PC-9 (cell line): ENCODE measurements at regions not wholly inside any gene's neighbourhood (a gene's known extent, or its start where the extent isn't known, plus 50 kb on each side); places are given as distances from the start of the nearest gene placed in this dataset.

ENCODE experiments used
- BruUV-seq: library from RNA; stranded (reverse); fragments of 400-500 nt; replicated peaks from 2 replicates; lab custom pipeline; 2021; lab: Mats Ljungman, UMichigan
- CTCF ChIA-PET: fragments of 300-600 bp; sonication (Branson Sonifier 250); formaldehyde crosslinking; loops from one replicate; lab custom pipeline; 2022; ENCODE audit warnings: antibody characterized with exemption; lab: Charles Lee
- POLR2A ChIA-PET: fragments of 300-600 bp; sonication (Branson Sonifier 250); formaldehyde crosslinking; loops from one replicate; lab custom pipeline; 2022; ENCODE audit warnings: antibody characterized with exemption; ENCODE audit not compliant: unreplicated experiment; lab: Charles Lee
- DNase-seq, 2 experiments: peaks; one replicate each; pipeline versions ENCODE4 v3.0.0 to v3.0.0-alpha.2; 2015 to 2022; ENCODE audit warnings: mixed read lengths in 1 of 2
- H2AFZ ChIP-seq: fragments of 200-600 bp; sonication (generic); 2 replicates; pipeline ENCODE4 v1.8.1; 2017; ENCODE audit warnings: antibody characterized with exemption
- H3F3A ChIP-seq: fragments of 200-600 bp; sonication (generic); 2 replicates; pipeline ENCODE4 v1.8.1; 2017; ENCODE audit warnings: antibody characterized with exemption, mild to moderate bottlenecking, low read depth; ENCODE audit not compliant: insufficient read depth
- H3K27ac ChIP-seq: fragments of 200-600 bp; sonication (generic); 2 replicates; pipeline ENCODE4 v1.6.1; 2016; ENCODE audit warnings: mixed run types
- H3K27me3 ChIP-seq: fragments of 200-600 bp; sonication (generic); 2 replicates; pipeline ENCODE4 v1.6.1; 2016; ENCODE audit warnings: low read depth, mixed run types; ENCODE audit not compliant: insufficient read depth
- H3K36me3 ChIP-seq: fragments of 200-600 bp; sonication (generic); 2 replicates; pipeline ENCODE4 v1.6.1; 2016; ENCODE audit warnings: low read depth, mixed run types
- H3K4me1 ChIP-seq: fragments of 200-600 bp; sonication (generic); replicated peaks from 2 replicates; pipeline ENCODE4 v1.6.1; 2016; ENCODE audit warnings: mixed run types; ENCODE audit not compliant: insufficient read depth
- H3K4me2 ChIP-seq: fragments of 200-600 bp; sonication (generic); 2 replicates; pipeline ENCODE4 v1.6.1; 2017; ENCODE audit warnings: mixed run types
- H3K4me3 ChIP-seq: fragments of 200-600 bp; sonication (generic); 2 replicates; pipeline ENCODE4 v1.6.1; 2016; ENCODE audit warnings: mixed run types
- H3K79me2 ChIP-seq: fragments of 200-600 bp; sonication (generic); 2 replicates; pipeline ENCODE4 v1.6.1; 2017; ENCODE audit warnings: low read depth, mixed run types
- H3K9me2 ChIP-seq: fragments of 200-600 bp; sonication (generic); 2 replicates; pipeline ENCODE4 v1.8.1; 2017; ENCODE audit warnings: mild to moderate bottlenecking; ENCODE audit not compliant: insufficient read depth
- H3K9me3 ChIP-seq: fragments of 200-600 bp; sonication (generic); 2 replicates; pipeline ENCODE4 v1.8.1; 2016; ENCODE audit warnings: low read depth; ENCODE audit not compliant: insufficient read depth
- H4K20me1 ChIP-seq: fragments of 200-600 bp; sonication (generic); 2 replicates; pipeline ENCODE4 v1.8.1; 2017; ENCODE audit not compliant: insufficient read depth
- CTCF ChIP-seq: fragments of 200-600 bp; sonication (generic); conservative IDR thresholded peaks from 2 replicates; pipeline ENCODE4 v1.6.1; 2017; ENCODE audit warnings: mixed run types, antibody characterized with exemption, mild to moderate bottlenecking, moderate library complexity
- EZH2 ChIP-seq: fragments of 200-600 bp; sonication (generic); IDR thresholded peaks from 2 replicates; pipeline ENCODE4 v1.8.0; 2017; ENCODE audit warnings: antibody characterized with exemption, low read depth
- intact Hi-C: fragments of 100-400 bp; cut with micrococcal nuclease; formaldehyde crosslinking; loops from one replicate; pipeline ENCODE4 v1.10.0; 2022; ENCODE audit not compliant: unreplicated experiment

GRCh38 chr14:28952161-28952560 is 185.6 kb downstream of the FOXG1 start:
- Histone ChIP-seq H3K9me3 (no peaks in the 10 kb centered on the region), H3K36me3 (no peaks in the 10 kb centered on the region), H3K9me2 (no peaks in the 10 kb centered on the region), H4K20me1 (no peaks in the 10 kb centered on the region), H3K27me3 (no peaks in the 10 kb centered on the region), H3F3A (no peaks in the 10 kb centered on the region), H3K79me2 (no peaks in the 10 kb centered on the region), H3K4me3 (no peak overlapping the region), H2AFZ (no peak overlapping the region), H3K27ac (no peak overlapping the region), H3K4me2 (no peak overlapping the region), H3K4me1 (no peaks in the 10 kb centered on the region)
- no TSS peak for BruUV-seq
- intact Hi-C loops: no loop called here
- DNase-seq: no peak
- CTCF ChIA-PET: no interaction called here
- no peak for TF ChIP-seq CTCF
- TF ChIP-seq EZH2: no peak
- POLR2A ChIA-PET: no interaction called here

DNA sequence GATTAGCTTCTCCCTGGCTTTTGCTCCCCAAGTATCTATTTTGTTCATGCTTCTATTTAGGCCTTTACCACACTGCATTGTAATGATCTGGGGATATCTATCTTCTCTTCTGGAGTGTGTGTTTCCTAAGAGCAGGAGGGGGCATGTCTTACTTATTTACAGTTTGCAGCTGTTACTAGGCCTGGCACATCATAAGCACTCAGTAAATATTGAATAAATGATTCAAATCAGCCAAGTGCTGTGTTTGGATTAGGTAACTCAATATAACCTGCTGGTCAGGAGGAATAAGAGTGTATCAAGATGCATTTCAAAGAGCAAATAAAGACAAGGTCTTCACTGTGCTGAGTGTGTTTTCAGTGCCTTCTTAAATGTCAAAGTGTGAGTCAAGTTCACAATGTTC is 186.1 kb downstream of the FOXG1 start:
- H3K4me3 ChIP-seq: no peak overlapping the region
- H4K20me1 ChIP-seq: no peaks in the 10 kb centered on the region
- no peak overlapping the region for H3K27ac ChIP-seq
- no peaks in the 10 kb centered on the region for H3K4me1 ChIP-seq
- H3K9me3 ChIP-seq: no peaks in the 10 kb centered on the region
- no peak for DNase-seq
- no peaks in the 10 kb centered on the region for H3K79me2 ChIP-seq
- H3K27me3 ChIP-seq: no peaks in the 10 kb centered on the region
- H3K36me3 ChIP-seq: no peaks in the 10 kb centered on the region
- no TSS peak for BruUV-seq
- ChIA-PET CTCF (no interaction called here), POLR2A (no interaction called here)
- TF ChIP-seq EZH2 (no peak), CTCF (no peak)
- H3F3A ChIP-seq: no peaks in the 10 kb centered on the region
- intact Hi-C loops: no loop called here
- no peak overlapping the region for H2AFZ ChIP-seq
- no peaks in the 10 kb centered on the region for H3K9me2 ChIP-seq
- H3K4me2 ChIP-seq: no peak overlapping the region

DNA sequence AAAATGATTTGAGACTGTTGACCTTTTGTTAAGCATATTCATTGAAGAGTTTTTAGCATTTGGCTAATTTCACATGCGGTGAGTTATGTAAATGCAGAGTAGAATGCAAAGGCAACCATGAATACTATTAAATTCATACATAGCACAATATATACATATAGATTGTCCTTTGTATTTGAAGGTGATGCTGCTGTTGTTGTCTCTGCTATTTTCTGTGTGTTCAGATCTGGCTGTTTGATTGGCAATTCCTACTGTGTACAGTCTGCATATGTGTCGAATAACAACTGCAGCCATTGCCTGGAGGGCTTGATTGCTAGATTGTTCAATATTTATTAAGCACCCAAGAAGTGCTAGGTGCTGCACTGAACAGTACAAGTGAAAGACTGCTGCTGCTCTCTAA is 187.4 kb downstream of the FOXG1 start:
- Histone ChIP-seq H3K9me3 (no peaks in the 10 kb centered on the region), H3K79me2 (no peaks in the 10 kb centered on the region)
- CTCF ChIA-PET: no interaction called here

More for the DNA sequence above, 187.4 kb downstream of the FOXG1 start:
- H3F3A ChIP-seq: no peaks in the 10 kb centered on the region
- H3K9me2 ChIP-seq: no peaks in the 10 kb centered on the region
- intact Hi-C loops: no loop called here
- no peaks in the 10 kb centered on the region for H4K20me1 ChIP-seq
- H3K4me3 ChIP-seq: no peak overlapping the region
- H2AFZ ChIP-seq: no peak overlapping the region
- POLR2A ChIA-PET: no interaction called here
- DNase-seq: no peak
- no peaks in the 10 kb centered on the region for H3K4me1 ChIP-seq
- TF ChIP-seq CTCF: no peak
- TF ChIP-seq EZH2: no peak
- H3K27me3 ChIP-seq: no peaks in the 10 kb centered on the region
- no peak overlapping the region for H3K4me2 ChIP-seq
- BruUV-seq: no TSS peak
- no peak overlapping the region for H3K27ac ChIP-seq
- H3K36me3 ChIP-seq: no peaks in the 10 kb centered on the region
